Limb (tissue), 2 donors: ENCODE measurements at regions not wholly inside any gene's neighbourhood (a gene's known extent, or its start where the extent isn't known, plus 50 kb on each side); places are given as distances from the start of the nearest gene placed in this dataset.

ENCODE experiments used
- DNase-seq, 2 donors: peaks; one replicate each; pipeline ENCODE4 v3.0.0-alpha.2; 2016; ENCODE audit errors: extremely low spot score in 2 of 2

DNA sequence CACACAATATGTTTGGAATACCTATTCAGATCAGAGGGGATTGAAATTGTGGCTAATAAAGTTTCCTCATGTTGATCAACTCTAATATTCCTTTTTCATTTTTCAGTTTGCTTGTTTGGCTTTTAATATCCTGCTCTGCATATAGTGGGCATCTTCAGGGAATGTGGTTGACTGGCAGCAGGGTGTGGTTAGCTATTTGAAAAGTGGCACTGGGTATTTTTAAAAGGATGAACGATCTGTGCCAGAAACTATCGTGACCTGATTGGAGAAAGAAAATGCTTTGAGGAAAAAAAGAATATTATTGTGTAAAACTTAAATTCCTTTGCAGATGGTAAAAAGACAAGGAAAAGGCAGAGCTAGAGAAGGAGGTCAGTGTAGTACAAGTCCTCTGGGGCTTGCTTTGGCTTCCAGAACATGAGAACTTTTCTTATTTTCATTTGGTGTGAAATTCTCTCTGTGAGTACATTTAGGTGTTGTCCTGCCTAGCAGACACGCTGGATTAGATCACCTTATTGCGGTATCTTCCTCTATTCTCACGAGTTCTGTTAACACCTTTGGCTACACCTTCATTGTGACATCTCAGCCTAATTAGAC is 329.7 kb upstream of the SNX7 start:
- DNase-seq = no peak

DNA sequence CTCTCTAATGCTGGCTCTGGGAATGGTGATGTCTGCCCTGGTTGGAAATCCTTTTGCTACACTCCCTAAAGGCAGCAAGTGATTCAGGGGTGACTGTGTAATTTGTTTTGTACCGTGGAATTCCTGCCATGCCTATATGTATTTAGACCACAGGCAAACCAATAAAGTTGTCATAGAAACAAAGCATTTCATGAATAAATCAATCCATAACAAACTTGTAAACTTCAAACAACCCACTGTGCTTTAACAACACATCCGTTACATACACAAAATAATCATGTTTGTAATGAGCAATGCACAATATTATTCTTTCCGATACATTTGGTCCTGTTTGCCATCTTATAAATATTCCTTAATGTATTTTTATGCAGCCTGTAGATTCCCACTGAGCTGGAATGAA is 330.3 kb upstream of the SNX7 start:
- DNase-seq = no peak

DNA sequence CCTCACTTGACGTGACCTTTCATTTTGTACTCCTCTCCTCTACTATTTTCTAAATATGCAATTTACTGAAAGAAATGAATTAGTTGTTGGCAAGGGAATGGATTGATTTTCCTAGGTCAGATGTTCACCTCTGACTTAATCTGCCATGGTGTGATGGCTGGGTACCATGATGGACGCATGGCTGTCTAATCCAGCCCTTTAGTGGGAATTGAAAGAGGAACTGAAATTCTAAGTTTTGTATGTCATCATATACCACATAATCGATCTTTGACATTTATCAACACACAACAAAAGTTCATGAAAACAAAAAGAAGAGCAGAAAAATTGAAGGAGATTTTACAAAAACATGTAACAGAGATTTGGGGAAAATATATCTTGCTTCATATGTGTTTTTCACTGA is 331.3 kb upstream of the SNX7 start:
- no peak for DNase-seq

DNA sequence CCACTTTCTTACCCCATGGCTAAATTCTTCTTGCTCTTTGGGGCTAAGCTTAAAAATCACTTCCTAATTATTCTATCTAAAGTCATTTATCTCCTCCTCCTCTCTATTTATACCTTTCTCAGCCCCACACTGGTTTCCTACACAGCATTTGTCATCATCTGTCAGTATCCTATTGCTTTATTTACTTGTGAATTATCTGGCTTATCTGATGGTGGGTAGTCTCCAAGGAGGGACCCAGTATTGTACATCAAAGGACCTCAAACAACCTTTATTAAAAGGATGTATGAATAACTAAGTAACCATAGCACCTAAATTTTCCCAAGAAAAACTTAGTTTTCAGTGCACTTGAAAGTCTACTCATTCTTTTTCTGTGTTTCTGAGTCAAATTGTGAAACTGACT is 332.7 kb upstream of the SNX7 start:
- DNase-seq = no peak

DNA sequence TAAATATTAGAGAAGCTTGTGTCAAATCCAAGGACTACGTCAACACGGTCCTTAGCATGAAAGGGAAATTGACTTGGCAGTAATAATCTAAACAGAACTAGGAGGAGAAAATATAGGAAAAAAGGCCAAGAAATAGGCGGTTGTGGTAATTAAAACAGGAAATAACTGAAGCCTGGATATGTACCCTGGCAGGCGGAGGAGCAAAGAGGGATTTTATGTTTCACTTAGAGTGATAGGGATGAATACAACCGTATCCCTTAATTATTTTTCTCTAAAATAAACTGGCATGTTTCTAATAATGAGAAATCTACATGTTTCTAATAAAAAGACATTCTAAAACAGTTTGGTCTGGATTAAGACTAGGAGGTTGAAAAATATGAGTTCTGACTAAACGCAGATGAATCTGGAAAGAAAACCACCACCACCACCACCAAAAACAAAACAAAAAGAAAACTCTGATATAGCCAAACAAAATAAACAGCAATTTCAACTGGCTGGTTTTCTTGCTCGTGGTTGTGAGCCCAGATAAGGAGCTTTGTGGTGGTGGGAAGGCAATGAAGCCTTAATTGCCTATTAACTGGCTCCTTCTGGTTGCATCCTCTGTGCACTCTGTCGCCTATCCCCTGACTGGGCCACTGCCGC is 334.2 kb upstream of the SNX7 start:
- DNase-seq = no peak

DNA sequence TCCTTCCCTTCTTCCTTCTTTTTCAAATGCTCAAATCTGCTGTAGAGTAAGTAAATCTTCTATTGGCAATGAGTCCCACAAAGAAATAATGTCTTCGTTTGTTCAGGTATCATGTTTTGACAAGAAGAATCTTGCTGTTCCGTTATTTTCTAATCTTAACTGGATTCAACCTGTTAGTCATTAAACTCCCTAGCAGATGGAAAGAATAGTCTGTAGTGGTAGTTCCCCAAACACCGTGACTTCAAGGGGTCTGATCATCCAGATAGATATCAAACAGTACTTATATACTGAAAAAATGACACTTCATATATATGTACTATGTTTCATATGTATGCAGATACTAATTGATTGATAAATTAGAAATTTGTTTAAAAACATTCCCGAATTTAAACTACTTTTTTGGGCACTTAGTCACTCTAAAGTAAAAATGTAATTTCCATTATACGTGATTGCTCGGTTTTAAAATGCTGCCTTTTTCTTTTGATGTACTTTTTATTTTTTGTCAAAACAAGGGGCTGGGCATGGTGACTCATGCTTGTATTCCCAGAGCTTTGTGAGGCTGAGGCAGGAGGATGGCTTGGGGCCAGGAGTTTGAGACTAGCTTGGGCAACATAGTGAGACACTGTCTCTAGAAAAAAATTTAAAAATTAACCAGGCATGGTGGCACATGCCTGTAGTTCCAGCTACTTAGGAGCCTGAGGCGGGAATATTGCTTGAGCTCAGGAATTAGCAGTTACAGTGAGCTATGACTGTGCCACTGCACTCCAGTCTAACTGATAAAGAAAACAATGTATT is 335.7 kb upstream of the SNX7 start:
- DNase-seq = no peak

DNA sequence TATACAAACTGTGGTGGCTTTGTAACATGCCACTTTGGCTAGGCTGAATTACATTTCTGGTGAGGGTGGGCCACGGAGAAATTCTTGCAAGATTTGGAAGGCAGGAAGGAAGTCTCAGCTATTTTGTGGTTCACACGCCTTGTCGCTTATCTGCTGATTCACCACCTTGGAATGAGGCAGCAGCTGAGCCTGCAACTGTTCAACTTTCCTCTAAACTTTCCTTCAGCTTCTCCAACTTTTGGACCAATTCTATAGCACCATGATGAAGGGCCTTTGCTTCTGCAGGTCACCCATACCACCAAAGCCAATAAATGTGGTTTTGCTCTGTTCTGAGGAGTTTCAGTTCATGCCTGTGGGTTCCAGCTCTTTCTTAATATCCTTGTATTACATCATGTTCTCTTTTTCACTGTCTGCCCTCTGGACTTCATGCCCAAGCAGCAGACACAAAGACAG is 337.6 kb upstream of the SNX7 start:
- no peak for DNase-seq

DNA sequence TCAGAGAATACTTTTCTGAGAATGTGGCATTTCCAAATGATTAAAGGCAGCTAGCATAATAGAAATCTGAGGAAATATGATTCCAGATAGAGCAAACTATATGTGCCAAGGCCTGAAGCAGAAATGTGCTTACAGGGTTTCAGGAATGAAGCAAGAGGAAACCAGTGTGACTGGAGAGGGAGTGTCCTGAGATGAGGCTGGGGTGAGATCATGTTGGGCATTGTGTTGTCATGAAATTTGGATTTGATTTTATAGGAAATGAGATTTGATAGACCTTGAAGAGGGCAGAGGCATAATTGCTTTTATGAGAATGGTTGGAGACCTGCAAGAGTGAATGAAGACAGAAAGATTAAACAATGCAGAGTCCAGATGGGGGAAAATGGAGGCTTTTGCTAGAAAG is 338.1 kb upstream of the SNX7 start:
- no peak for DNase-seq

DNA sequence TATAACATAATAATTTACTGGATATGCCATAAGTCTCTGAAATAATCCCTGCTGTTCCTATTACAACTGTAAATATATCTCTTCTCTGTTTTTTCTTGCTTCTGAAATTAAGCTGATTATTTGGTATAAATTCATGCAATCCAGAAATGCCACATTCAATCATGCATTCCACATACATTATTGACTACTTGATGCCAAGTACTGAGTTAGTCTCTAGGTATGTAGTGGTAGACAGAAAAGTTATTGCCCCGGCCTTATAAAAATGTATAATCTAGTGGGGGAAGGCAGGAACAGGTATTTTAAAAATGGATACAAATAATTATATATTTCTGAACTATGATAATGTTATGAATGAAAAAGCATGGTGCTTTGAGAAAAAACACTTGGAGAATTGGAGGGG is 338.6 kb upstream of the SNX7 start:
- DNase-seq = no peak

DNA sequence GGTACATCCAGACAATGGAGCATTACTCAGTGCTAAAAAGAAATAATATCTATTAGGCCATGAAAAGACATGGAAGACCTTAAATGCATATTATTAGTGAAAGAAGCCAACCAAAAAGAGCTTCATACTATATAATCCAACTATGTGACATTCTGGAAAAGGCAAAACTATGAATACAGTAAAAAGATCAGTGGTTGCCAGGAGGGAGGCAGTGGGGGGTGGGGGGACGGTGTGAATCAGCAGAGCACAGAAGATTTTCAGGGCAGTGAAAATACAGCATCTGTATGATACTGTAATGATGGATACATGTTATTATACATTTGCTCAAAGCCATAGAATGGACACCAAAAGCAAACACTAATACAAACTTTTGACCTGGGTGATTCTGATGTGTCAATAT is 339.4 kb upstream of the SNX7 start:
- DNase-seq = no peak

DNA sequence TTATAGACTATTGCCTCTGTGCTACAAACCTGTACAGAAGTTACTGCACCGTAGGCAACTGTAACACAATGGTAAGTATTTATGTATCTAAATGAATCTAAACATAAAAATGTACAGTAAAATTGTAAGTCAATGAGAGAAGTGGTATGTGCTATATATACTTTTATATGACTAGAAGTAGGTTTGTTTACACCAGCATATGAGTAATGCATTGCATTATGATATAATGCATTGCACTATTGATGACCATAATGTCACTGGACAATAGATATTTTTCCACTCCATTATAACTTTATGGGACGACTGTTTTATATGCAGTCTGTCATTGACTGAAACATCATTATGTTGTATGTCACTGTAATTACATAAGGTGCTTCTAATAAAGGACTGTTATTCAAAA is 340.3 kb upstream of the SNX7 start:
- DNase-seq = no peak

DNA sequence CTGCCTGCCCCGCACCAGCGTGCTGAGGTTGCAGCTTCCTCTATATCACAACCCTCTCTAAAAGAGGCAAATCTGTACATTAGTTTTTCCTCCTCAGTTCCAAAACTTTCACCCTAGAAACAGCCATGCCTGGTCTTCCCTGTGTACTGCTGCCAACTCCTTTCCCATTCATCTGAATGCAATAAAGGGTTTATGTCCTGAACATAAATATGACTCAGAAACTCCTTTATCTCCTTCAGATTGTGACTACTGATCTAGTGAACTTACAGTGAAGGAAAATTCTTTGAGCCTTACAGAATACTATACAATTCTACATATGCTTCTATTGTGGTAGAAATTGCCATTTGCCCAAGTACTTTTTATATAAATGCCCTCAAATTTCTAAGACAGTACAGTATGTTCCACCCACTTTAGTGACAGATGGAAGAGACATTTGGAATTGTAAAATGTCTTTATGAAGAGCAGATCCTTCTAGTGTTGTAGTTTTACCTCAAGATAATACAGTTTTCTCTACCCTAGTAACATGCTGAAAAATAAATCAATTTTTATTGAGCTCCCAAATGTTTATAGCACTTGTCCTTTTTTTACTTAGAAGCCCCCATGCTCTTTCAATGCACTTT is 345.1 kb upstream of the SNX7 start:
- DNase-seq = no peak

DNA sequence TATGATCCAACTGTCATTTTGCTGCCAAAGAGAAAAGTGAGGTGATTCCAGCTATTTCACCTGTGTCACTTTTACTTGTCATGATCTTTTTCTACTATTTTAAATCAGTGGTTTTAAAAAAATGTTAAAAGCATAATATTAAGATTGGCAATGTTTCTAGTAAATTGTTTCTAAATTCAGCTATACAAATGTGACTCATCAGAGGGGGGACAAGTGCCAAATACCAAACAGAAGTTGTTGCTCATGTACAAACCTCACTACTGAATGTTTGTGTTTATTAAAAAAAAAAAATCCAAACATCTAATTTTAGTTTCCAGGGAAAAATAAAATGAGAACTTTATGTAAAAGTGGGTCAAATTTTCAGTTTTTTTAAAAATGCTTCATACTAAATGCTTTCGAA is 346.2 kb upstream of the SNX7 start:
- DNase-seq = no peak

DNA sequence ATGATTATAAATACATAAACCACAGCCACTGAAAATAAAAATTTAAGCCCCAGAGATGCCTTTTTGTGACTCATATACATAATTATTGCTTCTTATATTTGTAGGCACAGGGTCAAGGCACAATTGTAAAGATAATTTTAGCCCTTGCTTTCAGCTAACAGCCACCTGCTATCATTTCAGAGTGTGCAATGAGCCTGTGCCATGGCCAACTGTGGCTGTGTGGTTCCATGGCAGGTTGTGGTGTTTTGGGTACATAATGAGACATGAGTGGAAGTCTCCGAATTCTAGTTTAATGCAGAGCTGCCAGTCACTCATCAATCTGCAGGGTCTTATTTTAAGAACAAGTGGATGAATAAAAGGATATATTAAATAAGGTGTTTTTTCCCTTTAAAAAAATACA is 346.9 kb upstream of the SNX7 start:
- no peak for DNase-seq

DNA sequence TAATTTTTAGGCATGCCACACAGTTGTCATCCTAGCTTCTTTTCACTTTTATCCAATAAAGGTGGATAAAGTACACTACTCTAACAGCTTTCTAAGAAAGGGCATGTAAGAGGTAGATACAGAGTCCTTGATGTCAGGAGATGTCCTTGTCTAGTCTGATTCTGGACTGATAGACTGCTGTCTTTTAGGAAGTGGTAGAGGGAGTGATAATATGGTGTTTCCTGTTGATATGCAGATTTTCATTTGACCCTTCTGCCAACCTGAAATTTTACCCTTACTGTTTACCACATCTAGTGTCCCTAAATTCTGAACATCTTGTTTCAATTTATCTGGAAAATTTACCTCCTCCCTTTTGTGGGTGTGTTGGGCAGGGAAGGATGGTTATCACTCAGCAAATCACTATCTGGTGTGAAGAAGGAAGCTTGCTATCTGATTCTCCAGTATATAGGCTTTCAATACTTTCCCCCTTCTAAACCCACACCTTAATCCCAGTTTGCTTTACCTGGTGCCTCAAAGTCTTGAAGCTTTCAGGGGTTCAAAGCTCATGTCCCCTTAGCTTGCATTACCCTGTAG is 354.9 kb upstream of the SNX7 start:
- no peak for DNase-seq

DNA sequence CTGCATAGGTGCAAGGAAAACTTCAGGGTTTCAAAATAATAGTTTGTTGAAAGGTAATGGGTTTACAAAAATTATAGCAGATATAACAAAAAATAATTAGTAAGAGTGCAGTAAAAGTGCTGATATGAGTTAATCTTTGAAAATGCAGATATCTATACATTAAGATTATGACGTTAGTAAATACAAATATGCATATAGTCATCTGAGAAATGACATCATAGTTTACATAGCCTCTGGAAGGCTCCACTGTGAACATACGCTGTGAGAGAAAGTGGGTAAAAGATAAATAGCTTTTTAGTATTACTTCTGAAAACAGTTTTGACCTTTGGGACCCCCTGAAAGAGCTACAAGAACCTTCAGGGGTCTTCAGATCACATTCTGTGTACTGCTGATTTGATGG is 356.2 kb upstream of the SNX7 start:
- no peak for DNase-seq

DNA sequence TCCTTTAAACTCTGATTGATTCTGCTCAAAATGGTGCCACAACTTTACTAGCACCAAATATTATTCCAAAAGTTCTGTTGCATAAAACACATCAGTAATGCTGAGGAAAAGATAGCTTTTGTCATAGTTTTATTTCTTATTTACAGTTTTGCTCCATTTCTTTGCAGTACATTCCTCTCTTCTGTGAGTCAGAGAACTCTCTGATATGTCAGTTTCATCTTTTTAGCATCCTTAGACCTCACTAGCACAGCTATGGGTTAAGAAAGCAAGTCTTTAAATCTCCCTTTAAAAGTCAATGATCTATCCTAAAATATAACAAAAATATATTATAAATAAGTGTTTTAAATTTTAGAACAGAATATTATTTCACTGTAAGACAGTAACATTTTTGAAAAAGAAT is 356.6 kb upstream of the SNX7 start:
- no peak for DNase-seq

DNA sequence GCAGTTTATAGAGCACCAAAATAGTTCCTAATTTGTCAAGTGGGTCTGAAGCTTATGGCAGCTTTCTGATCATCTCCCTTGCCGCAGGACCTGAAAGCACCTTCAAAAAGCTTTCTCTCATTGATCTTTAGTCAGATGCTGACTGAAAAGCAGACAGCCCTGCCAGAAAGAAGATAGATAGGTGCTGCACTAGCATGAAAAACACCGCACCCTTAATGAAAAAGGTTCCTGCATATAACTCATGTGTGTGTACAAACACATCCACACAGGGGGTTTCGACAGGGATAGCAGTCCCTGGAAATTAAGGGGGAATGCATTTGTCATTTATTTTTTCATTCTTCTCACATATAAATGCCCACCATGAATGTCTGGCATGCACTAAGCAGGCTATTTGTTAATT is 361.7 kb upstream of the SNX7 start:
- no peak for DNase-seq

DNA sequence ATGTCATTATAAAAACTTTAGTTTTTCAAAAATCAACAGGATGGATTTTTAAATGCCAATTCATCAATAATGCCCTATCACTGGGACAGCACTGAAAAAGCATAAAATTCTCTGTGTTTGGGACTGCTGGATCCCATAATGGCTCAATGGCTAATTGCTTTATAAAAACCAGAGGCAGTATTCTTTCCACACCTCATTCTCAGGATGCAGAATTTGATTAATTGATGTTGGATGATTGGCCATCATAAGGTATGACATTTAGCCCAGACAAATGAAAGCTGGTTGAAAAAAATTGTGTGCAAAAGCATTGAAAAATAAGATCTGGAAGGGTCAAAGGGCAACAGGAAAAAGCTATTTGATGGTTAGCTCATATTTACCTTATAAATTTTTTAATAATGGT is 362.2 kb upstream of the SNX7 start:
- DNase-seq = no peak

DNA sequence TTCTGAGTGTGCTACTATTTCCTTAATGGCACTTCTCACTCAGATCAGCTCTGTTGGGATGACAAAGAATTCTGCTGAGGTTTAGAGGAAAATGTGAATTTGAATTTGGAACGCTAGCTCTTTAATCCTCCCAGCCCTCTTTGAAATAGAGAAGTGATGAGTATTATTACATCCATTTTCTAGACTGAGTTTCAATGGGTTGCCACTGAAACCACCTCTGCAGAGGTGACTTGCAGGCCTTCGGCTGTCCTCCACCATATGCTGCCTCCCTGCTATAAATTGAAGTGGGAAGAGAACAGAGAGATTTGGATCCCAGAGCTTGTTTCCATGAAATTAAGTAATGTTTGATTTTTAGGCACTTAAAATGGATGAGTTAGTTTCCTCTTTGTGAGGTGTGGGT is 363.2 kb upstream of the SNX7 start:
- no peak for DNase-seq

DNA sequence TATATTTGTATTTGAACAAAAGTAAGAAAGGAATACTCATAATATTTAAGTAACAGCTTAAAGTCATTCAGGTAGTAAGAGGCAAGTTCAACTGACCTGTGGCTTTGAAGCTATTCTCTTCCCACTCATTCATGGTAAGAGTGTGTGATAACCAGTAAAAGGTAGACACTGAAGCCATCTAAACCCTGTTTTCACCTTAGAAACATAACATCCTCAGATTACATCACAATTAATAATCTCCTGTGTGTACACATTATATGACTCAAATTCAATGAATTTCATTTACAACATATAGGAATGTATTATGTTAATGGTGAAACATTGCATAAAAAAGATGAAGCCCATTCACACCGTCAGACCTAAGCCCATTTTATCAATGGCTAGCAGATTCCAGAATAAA is 364.8 kb upstream of the SNX7 start:
- no peak for DNase-seq

DNA sequence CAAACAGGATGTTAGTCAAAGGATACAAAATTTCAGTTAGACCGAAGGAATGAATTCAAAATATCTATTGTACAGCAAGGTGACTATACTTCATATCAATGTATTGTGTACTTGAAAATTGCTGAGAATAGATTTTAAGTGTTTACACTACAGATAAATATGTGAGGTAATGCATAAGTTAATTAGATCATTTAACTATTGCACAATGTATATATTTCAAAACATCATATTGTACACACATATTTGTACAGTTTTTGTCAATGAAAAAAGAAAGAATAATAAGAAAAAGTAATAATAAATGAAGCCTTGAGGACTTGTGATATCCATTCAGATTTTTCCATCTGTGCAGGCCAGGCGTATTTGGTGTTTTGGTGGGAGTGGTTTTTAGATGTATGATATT is 367.4 kb upstream of the SNX7 start:
- no peak for DNase-seq
